ENCODE measurements at regions not wholly inside any gene's neighbourhood (a gene's known extent, or its start where the extent isn't known, plus 50 kb on each side); places are given as distances from the start of the nearest gene placed in this dataset.

DNA sequence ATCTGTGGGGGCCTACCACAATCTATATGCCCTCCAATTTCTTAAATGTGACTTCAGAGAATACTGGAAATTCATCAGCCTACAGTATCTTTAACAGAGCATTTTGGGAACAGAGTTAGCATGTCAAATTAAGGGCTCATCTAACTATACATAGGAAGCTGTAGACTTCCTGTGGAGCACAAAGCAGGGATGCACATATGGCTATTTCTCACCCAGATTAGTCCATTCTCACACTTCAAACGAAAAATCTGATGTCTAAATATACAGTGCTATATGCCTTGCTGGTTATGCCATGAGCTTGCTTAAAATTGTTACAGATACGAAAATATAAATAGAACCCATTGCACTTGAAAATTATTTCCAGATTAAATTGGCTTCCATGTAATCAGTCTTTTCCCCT is 1922.8 kb downstream of the MRPL39 start:
- no peak overlapping the region for H3K4me3 ChIP-seq
- TF ChIP-seq, protein P1, sequence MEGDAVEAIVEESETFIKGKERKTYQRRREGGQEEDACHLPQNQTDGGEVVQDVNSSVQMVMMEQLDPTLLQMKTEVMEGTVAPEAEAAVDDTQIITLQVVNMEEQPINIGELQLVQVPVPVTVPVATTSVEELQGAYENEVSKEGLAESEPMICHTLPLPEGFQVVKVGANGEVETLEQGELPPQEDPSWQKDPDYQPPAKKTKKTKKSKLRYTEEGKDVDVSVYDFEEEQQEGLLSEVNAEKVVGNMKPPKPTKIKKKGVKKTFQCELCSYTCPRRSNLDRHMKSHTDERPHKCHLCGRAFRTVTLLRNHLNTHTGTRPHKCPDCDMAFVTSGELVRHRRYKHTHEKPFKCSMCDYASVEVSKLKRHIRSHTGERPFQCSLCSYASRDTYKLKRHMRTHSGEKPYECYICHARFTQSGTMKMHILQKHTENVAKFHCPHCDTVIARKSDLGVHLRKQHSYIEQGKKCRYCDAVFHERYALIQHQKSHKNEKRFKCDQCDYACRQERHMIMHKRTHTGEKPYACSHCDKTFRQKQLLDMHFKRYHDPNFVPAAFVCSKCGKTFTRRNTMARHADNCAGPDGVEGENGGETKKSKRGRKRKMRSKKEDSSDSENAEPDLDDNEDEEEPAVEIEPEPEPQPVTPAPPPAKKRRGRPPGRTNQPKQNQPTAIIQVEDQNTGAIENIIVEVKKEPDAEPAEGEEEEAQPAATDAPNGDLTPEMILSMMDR (IDR thresholded peaks at IDR 0.05): no peak
- DNase-seq (ENCODE audit: low spot score): no peak
- no peak overlapping the region for H3K27ac ChIP-seq

DNA sequence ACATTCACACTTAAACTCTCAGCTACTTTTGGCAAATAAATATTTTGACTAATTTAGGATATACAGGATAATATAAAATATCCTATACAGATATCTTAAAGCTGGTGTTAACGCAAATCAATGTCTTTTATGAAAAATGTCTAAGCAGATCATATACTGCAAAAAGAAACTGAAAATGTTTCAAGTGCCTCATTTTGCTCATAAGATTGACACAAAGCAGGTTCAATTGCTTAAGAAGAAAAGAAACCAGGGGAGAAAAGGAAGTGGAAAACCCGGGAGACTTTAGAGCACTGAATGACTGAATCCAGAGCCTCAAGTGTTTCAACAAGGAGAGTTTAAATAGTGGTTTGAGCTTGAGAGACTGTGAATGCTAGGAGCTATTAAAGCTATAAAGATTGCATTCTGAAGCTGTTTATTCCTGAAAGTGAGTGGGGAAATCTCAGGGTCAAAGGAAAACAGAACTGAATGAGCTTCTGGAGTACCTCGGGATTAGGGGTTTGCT is 1943.0 kb downstream of the MRPL39 start:
- Histone ChIP-seq H3K4me3 (no peak overlapping the region), H3K27ac (no peak overlapping the region)
- DNase-seq (ENCODE audit: low spot score): no peak
- TF ChIP-seq, protein P1 (IDR thresholded peaks at IDR 0.05): no peak

DNA sequence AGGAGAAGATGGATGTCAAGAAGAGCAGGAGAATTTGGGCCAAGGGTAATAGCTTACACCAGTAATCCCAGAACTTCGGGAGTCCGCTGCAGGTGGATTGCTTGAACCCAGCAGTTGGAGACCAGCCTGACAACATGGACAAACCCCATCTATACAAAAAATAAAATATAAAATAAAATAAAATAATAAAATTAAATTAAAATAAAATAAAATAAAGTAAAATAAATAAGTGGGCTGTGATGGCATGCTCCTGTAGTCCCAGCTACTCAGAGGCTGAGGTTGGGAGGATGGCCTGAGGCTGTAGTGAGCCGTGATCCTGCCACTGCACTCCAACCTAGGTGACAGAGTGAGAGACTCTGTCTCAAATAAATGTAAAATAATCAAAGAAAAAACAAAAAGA is 1946.7 kb downstream of the MRPL39 start:
- TF ChIP-seq, protein P1 (IDR thresholded peaks at IDR 0.05): no peak
- DNase-seq (ENCODE audit: low spot score): no peak
- H3K4me3 ChIP-seq: no peak overlapping the region
- H3K27ac ChIP-seq: no peak overlapping the region

DNA sequence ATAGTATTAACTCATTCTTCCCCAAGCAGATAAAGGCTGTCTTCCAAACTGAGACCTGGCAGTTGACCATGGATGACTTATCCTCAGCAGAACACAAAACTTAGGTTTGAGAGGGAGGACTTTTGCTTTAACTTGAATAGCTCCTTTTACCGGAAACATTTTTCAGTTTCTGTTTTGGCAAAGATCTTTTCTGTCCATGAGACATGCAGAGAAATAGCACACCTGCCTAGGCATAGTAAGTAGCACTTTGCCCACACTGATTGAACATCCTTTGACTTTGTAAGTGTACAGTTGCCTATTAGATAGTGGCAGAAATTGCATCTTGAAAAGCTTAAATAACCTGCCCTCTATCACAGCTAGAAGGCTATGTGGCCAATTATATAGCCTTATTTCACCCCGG is 1962.5 kb downstream of the MRPL39 start:
- TF ChIP-seq, protein P1 (IDR thresholded peaks at IDR 0.05): no peak
- DNase-seq (ENCODE audit: low spot score): no peak
- Histone ChIP-seq H3K27ac (no peak overlapping the region), H3K4me3 (no peak overlapping the region)

DNA sequence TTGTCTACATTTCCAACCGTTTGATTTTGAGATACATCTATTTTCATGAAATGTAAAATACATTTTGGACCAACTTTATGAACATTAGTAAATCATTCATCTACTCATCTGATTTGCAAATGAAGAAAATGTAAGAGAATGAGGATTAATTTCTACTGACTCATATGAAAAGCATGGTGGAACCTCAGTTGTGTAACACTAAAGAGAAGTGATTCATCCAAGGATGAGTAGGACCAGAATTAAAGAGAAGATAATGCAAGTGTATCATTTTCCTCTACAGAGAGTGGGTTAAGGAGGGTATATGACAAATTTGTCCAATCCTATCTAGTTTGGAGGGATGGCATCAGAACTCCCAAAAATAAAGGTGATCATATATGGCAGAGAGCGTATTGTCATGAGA is 1967.6 kb downstream of the MRPL39 start:
- no peak for DNase-seq (ENCODE audit: low spot score)
- Histone ChIP-seq H3K4me3 (no peak overlapping the region), H3K27ac (no peak overlapping the region)
- TF ChIP-seq, protein P1 (IDR thresholded peaks at IDR 0.05): no peak

DNA sequence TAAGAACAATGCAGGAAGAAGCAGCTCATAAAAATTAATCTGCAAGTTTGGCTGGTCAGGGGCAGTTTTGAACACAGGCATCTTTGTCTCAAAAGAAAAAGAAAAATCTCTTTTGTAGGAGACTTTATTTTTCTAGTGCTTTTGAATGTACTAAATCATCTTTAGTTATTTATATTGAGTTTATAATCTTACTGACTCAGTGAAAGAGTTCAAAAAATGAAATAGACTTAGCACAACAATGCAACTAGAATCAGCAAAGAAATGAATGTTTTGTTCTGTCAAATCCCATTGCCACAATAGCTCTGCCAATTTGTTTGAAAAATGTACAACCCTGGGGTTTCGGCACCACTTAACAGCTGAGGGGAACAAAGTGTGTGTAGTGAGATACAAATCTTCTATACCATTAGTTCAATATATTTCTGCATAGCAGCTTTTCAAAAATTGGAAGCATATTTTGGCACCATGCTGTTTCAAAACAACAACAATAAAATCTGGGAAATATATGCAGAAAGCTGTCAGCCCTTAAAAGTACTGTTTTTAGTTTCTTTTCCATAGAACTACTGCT is 1969.1 kb downstream of the MRPL39 start:
- DNase-seq (ENCODE audit: low spot score): no peak
- TF ChIP-seq, protein P1 (IDR thresholded peaks at IDR 0.05): no peak
- H3K4me3 ChIP-seq: no peak overlapping the region
- no peak overlapping the region for H3K27ac ChIP-seq

DNA sequence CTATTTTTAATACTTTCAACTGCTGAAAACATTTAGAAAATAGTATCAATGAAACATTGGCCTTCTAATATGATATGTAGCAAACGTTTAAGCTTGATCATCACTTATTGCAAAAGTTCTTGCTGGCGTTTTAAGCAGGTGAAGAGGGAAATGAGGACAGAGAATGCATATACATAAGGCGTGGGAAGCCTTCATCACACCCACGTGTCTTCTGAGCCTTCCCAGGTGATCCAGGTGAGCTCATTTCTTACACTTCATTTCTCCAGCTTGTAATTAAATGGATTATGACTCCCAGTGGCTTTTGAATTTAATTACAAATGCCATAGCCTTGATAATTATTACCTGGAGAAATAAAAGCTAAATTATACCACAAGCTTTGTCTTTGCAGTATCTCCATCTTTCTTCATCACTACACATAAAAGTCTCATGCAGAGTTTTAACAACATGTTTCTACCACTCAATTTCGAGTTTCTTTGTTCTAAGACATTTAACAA is 1973.8 kb downstream of the MRPL39 start:
- Histone ChIP-seq H3K27ac (no peak overlapping the region), H3K4me3 (no peak overlapping the region)
- no peak for DNase-seq (ENCODE audit: low spot score)
- TF ChIP-seq, protein P1 (IDR thresholded peaks at IDR 0.05): no peak
